ENCODE measurements at regions not wholly inside any gene's neighbourhood (a gene's known extent, or its start where the extent isn't known, plus 50 kb on each side); places are given as distances from the start of the nearest gene placed in this dataset.

- no peak overlapping the region for H3K4me3 ChIP-seq (ENCODE audit: low read depth, low read length)
- DNase-seq (ENCODE audit: low read depth) = no peak
- no peak for TF ChIP-seq CTCF (IDR thresholded peaks at IDR 0.05; ENCODE audit: low read depth, low read length, missing control alignments)
These were observed 189.6 kb upstream of the E2F8 start for GRCh38 chr11:19430346-19430745.

GRCh38 chr11:19429108-19429760 lies 188.5 kb upstream of the E2F8 start:
- no peak for DNase-seq (ENCODE audit: low read depth)
- H3K4me3 ChIP-seq (ENCODE audit: low read depth, low read length) = no peak overlapping the region
- no peak for TF ChIP-seq CTCF (IDR thresholded peaks at IDR 0.05; ENCODE audit: low read depth, low read length, missing control alignments)

- DNase-seq (ENCODE audit: low read depth) = no peak
- no peak overlapping the region for H3K4me3 ChIP-seq (ENCODE audit: low read depth, low read length)
- TF ChIP-seq CTCF (IDR thresholded peaks at IDR 0.05; ENCODE audit: low read depth, low read length, missing control alignments) = no peak
These were observed 187.7 kb upstream of the E2F8 start for GRCh38 chr11:19428206-19429002.

- H3K4me3 ChIP-seq (ENCODE audit: low read depth, low read length) = no peak overlapping the region
- DNase-seq (ENCODE audit: low read depth) = no peak
- TF ChIP-seq CTCF (IDR thresholded peaks at IDR 0.05; ENCODE audit: low read depth, low read length, missing control alignments) = no peak
These were observed 186.1 kb upstream of the E2F8 start for GRCh38 chr11:19426756-19427403.

GRCh38 chr11:19426011-19426755 lies 185.4 kb upstream of the E2F8 start:
- TF ChIP-seq CTCF (IDR thresholded peaks at IDR 0.05; ENCODE audit: low read depth, low read length, missing control alignments) = no peak
- H3K4me3 ChIP-seq (ENCODE audit: low read depth, low read length) = no peak overlapping the region
- DNase-seq (ENCODE audit: low read depth) = no peak

- TF ChIP-seq CTCF (IDR thresholded peaks at IDR 0.05; ENCODE audit: low read depth, low read length, missing control alignments) = no peak
- H3K4me3 ChIP-seq (ENCODE audit: low read depth, low read length) = no peak overlapping the region
- DNase-seq (ENCODE audit: low read depth) = no peak
These were observed 181.5 kb upstream of the E2F8 start for GRCh38 chr11:19422276-19422675.

All from GM12864 (cell line).